HepG2 (cell line): ENCODE measurements at regions not wholly inside any gene's neighbourhood (a gene's known extent, or its start where the extent isn't known, plus 50 kb on each side); places are given as distances from the start of the nearest gene placed in this dataset.

Experiments used
- ATAC-seq: fragments of 200-7000 bp; cut with Tn5 transposase; 3 replicates; pipeline ENCODE4 v1.9.1; 2020; ENCODE audit warnings: mild to moderate bottlenecking, moderate library complexity
- BruUV-seq: library from RNA; stranded (reverse); fragments of 400-500 nt; replicated peaks from 2 replicates; lab custom pipeline; 2021; lab: Mats Ljungman, UMichigan
- CTCF ChIA-PET: fragments of 300-600 bp; formaldehyde crosslinking; extraction: SDS; loops from one replicate; lab custom pipeline; 2021; ENCODE audit warnings: low total read pairs, inconsistent platforms, low intra/inter-chr PET ratio; lab: Yijun Ruan, JAX
- POLR2A ChIA-PET: fragments of 350-600 bp; sonication (Branson Sonifier 250); formaldehyde crosslinking; loops from one replicate; lab custom pipeline; 2020; ENCODE audit warnings: antibody characterized with exemption, inconsistent platforms; lab: Yijun Ruan, JAX
- DNase-seq: peaks from one replicate; pipeline ENCODE4 v3.0.0-alpha.2; 2015; ENCODE audit warnings: low spot score
- FAIRE-seq: peaks from 3 replicates; lab custom pipeline; 2011; peaks lifted over from hg19 to GRCh38; lab: Jason Lieb, UNC
- H2AFZ ChIP-seq: one replicate; pipeline ENCODE4 v1.6.1; 2011; ENCODE audit warnings: low read length, inconsistent platforms
- H3K27ac ChIP-seq: fragments of 300-600 bp; 3 replicates; pipeline ENCODE4 v1.8.0; 2011; ENCODE audit warnings: mixed run types, mild to moderate bottlenecking, mixed read lengths, low read length, inconsistent platforms; ENCODE audit not compliant: insufficient read depth; ENCODE audit errors: extremely low read length
- H3K27me3 ChIP-seq, 2 experiments: fragments of 200-600 bp in 1 of 2; 2 replicates in 1 of 2; 3 replicates in 1 of 2; pipeline versions ENCODE4 v1.6.0 to v1.8.0; 2011; ENCODE audit warnings: low read length in 2 of 2, mild to moderate bottlenecking in 2 of 2, moderate library complexity in 2 of 2, inconsistent platforms in 1 of 2; ENCODE audit not compliant: insufficient read depth in 2 of 2, control insufficient read depth in 1 of 2
- H3K36me3 ChIP-seq, 2 experiments: fragments of 200-600 bp in 1 of 2; replicated peaks in 1 of 2; 2 replicates in 1 of 2; 3 replicates in 1 of 2; pipeline versions ENCODE4 v1.5.1 to v1.8.0; 2011; ENCODE audit warnings: low read length in 2 of 2, inconsistent platforms in 1 of 2; ENCODE audit not compliant: insufficient read depth in 2 of 2, control insufficient read depth in 1 of 2
- H3K4me1 ChIP-seq: 2 replicates; pipeline ENCODE4 v1.5.1; 2012; ENCODE audit warnings: low read length, inconsistent platforms; ENCODE audit not compliant: insufficient read depth
- H3K4me2 ChIP-seq: 2 replicates; pipeline ENCODE4 v1.6.0; 2011; ENCODE audit warnings: low read depth, low read length, inconsistent platforms
- H3K4me3 ChIP-seq, 3 experiments: fragments of 200-600 bp in 1 of 3; sonication (generic), shearing (Covaris generic) in 1 of 3; replicated peaks in 1 of 3; 2 replicates each; pipeline ENCODE4 v1.5.1; 2011 to 2016; ENCODE audit warnings: low read length in 3 of 3, inconsistent platforms in 2 of 3, low read depth in 2 of 3, mild to moderate bottlenecking in 2 of 3, control low read depth in 1 of 3, mixed read lengths in 1 of 3; ENCODE audit not compliant: insufficient read depth in 1 of 3
- H3K79me2 ChIP-seq: one replicate; pipeline ENCODE4 v1.6.1; 2011; ENCODE audit warnings: low read length, inconsistent platforms; ENCODE audit not compliant: insufficient read depth
- H3K9ac ChIP-seq: 2 replicates; pipeline ENCODE4 v1.6.0; 2011; ENCODE audit warnings: mild to moderate bottlenecking, low read depth, low read length, inconsistent platforms; ENCODE audit not compliant: insufficient read depth
- H3K9me3 ChIP-seq: 2 replicates; pipeline ENCODE4 v1.5.1; 2012; ENCODE audit warnings: mild to moderate bottlenecking, low read length
- H4K20me1 ChIP-seq: 2 replicates; pipeline ENCODE4 v1.6.0; 2011; ENCODE audit warnings: inconsistent platforms, mild to moderate bottlenecking, low read length, moderate library complexity; ENCODE audit not compliant: insufficient read depth
- ADNP ChIP-seq: sonication (generic); formaldehyde crosslinking; IDR thresholded peaks from 2 replicates; pipeline ENCODE4 v1.4.0; 2020; ENCODE audit warnings: missing genetic modification reagents
- AHR ChIP-seq: IDR thresholded peaks from 2 replicates; pipeline ENCODE4 v1.6.1; 2018; ENCODE audit warnings: missing genetic modification reagents, missing compliant biosample characterization
- GATAD1 ChIP-seq: IDR thresholded peaks from 2 replicates; pipeline ENCODE4 v1.6.1; 2016; ENCODE audit warnings: missing genetic modification reagents, missing compliant biosample characterization
- MAFG ChIP-seq: sonication (generic); formaldehyde crosslinking; IDR thresholded peaks from 2 replicates; pipeline ENCODE4 v1.5.1; 2020; ENCODE audit warnings: mild to moderate bottlenecking, missing genetic modification reagents
- POGZ ChIP-seq: sonication (generic); formaldehyde crosslinking; IDR thresholded peaks from 2 replicates; pipeline ENCODE4 v1.4.0; 2020; ENCODE audit warnings: mild to moderate bottlenecking, missing genetic modification reagents
- ZNF792 ChIP-seq: IDR thresholded peaks from 2 replicates; pipeline ENCODE4 v1.6.1; 2016
- WGBS: methylation state at CpG from one replicate; pipeline ENCODE4 v1.1.6; 2017; ENCODE audit warnings: low lambda C conversion rate; 5-methylcytosine and 5-hydroxymethylcytosine counted together
- in situ Hi-C: cut with HindIII; loops from 2 replicates; pipeline ENCODE4 v1.10.0; 2017; ENCODE audit warnings: low pct_unique_long_range_greater_than_20kb; ENCODE audit not compliant: extremely low pct_ligation_motif_present
- intact Hi-C: fragments of 100-400 bp; cut with micrococcal nuclease; formaldehyde crosslinking; loops from one replicate; pipeline ENCODE4 v1.10.0; 2022; ENCODE audit not compliant: unreplicated experiment
- TF ChIP-seq, protein P1 (sequence below): sonication (generic); formaldehyde crosslinking; IDR thresholded peaks from 2 replicates; pipeline ENCODE4 v1.4.0; 2020; ENCODE audit warnings: missing genetic modification reagents
- TF ChIP-seq, protein P2 (sequence below): sonication (generic); formaldehyde crosslinking; IDR thresholded peaks from 2 replicates; pipeline ENCODE4 v1.5.0; 2020; ENCODE audit warnings: mild to moderate bottlenecking, missing genetic modification reagents, borderline replicate concordance

DNA sequence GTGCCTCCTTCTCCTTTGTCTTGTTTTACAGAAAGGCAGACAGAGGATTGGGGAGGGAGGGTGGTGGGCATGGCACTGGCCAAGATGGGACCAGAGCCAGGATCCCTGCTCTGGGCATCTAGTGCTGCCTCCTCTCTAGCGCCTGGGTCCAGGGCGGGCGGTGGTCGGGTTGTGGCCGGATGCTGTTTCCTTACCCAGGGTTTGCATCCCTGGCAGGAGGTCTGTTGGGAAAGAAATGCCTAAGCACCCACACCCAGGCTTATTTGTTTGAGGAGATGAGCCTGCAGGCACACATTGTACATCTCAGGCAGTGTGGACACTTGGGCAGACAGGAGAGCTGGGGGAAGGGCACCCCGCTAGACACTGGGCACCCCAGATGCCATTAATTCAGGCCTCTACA lies 102.3 kb upstream of the PCBD1 start:
- Histone ChIP-seq H4K20me1 (no peaks in the 10 kb centered on the region), H3K27me3 (peaks cover 0 to 6% of the 10 kb centered on the region in 2 experiments; a peak in 2 of 5 replicates), H3K27ac (no peak overlapping the region), H3K9me3 (no peaks in the 10 kb centered on the region), H2AFZ (no peak overlapping the region), H3K79me2 (no peaks in the 10 kb centered on the region), H3K36me3 (no peaks in the 10 kb centered on the region), H3K9ac (no peak overlapping the region), H3K4me2 (no peak overlapping the region), H3K4me3 (no peak overlapping the region), H3K4me1 (peaks cover 24% of the 10 kb centered on the region)
- intact Hi-C loops (no loop called here), in situ Hi-C loops (no loop called here)
- POLR2A ChIA-PET = no interaction called here
- CTCF ChIA-PET = no interaction called here
- 100% methylated on average over 3 of the region's 6 CpGs for WGBS
- ATAC-seq = no peak; the same call in 2 of the 3 replicates
- DNase-seq = no peak
- no peak for TF ChIP-seq ZNF792 (CRISPR knock-in tag)
- TF ChIP-seq ADNP (CRISPR knock-in tag) = no peak
- TF ChIP-seq MAFG (CRISPR knock-in tag) = no peak
- no peak for TF ChIP-seq AHR (CRISPR knock-in tag)
- TF ChIP-seq GATAD1 (CRISPR knock-in tag) = no peak
- no peak for TF ChIP-seq POGZ
- TF ChIP-seq, protein P1, sequence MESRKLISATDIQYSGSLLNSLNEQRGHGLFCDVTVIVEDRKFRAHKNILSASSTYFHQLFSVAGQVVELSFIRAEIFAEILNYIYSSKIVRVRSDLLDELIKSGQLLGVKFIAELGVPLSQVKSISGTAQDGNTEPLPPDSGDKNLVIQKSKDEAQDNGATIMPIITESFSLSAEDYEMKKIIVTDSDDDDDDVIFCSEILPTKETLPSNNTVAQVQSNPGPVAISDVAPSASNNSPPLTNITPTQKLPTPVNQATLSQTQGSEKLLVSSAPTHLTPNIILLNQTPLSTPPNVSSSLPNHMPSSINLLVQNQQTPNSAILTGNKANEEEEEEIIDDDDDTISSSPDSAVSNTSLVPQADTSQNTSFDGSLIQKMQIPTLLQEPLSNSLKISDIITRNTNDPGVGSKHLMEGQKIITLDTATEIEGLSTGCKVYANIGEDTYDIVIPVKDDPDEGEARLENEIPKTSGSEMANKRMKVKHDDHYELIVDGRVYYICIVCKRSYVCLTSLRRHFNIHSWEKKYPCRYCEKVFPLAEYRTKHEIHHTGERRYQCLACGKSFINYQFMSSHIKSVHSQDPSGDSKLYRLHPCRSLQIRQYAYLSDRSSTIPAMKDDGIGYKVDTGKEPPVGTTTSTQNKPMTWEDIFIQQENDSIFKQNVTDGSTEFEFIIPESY (CRISPR knock-in tag) = no peak
- TF ChIP-seq, protein P2, sequence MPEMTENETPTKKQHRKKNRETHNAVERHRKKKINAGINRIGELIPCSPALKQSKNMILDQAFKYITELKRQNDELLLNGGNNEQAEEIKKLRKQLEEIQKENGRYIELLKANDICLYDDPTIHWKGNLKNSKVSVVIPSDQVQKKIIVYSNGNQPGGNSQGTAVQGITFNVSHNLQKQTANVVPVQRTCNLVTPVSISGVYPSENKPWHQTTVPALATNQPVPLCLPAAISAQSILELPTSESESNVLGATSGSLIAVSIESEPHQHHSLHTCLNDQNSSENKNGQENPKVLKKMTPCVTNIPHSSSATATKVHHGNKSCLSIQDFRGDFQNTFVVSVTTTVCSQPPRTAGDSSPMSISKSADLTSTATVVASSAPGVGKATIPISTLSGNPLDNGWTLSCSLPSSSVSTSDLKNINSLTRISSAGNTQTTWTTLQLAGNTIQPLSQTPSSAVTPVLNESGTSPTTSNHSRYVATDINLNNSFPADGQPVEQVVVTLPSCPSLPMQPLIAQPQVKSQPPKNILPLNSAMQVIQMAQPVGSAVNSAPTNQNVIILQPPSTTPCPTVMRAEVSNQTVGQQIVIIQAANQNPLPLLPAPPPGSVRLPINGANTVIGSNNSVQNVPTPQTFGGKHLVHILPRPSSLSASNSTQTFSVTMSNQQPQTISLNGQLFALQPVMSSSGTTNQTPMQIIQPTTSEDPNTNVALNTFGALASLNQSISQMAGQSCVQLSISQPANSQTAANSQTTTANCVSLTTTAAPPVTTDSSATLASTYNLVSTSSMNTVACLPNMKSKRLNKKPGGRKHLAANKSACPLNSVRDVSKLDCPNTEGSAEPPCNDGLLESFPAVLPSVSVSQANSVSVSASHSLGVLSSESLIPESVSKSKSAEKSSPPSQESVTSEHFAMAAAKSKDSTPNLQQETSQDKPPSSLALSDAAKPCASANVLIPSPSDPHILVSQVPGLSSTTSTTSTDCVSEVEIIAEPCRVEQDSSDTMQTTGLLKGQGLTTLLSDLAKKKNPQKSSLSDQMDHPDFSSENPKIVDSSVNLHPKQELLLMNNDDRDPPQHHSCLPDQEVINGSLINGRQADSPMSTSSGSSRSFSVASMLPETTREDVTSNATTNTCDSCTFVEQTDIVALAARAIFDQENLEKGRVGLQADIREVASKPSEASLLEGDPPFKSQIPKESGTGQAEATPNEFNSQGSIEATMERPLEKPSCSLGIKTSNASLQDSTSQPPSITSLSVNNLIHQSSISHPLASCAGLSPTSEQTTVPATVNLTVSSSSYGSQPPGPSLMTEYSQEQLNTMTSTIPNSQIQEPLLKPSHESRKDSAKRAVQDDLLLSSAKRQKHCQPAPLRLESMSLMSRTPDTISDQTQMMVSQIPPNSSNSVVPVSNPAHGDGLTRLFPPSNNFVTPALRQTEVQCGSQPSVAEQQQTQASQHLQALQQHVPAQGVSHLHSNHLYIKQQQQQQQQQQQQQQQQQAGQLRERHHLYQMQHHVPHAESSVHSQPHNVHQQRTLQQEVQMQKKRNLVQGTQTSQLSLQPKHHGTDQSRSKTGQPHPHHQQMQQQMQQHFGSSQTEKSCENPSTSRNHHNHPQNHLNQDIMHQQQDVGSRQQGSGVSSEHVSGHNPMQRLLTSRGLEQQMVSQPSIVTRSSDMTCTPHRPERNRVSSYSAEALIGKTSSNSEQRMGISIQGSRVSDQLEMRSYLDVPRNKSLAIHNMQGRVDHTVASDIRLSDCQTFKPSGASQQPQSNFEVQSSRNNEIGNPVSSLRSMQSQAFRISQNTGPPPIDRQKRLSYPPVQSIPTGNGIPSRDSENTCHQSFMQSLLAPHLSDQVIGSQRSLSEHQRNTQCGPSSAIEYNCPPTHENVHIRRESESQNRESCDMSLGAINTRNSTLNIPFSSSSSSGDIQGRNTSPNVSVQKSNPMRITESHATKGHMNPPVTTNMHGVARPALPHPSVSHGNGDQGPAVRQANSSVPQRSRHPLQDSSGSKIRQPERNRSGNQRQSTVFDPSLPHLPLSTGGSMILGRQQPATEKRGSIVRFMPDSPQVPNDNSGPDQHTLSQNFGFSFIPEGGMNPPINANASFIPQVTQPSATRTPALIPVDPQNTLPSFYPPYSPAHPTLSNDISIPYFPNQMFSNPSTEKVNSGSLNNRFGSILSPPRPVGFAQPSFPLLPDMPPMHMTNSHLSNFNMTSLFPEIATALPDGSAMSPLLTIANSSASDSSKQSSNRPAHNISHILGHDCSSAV (CRISPR knock-in tag) = no peak
- TF ChIP-seq, all 625 proteins: peak for 0
- no peak for FAIRE-seq
- no TSS peak for BruUV-seq
